ENCODE measurements at regions not wholly inside any gene's neighbourhood (a gene's known extent, or its start where the extent isn't known, plus 50 kb on each side); places are given as distances from the start of the nearest gene placed in this dataset.

- TF ChIP-seq CTCF (IDR thresholded peaks at IDR 0.05; ENCODE audit: insufficient read depth, low read length) (no peak), POLR2AphosphoS5 (IDR thresholded peaks at IDR 0.05; ENCODE audit: low read depth) (no peak), REST (IDR thresholded peaks at IDR 0.05; ENCODE audit: insufficient replicate concordance, low read depth) (no peak)
These were observed 155.6 kb upstream of the GOLIM4 start for GRCh38 chr3:168251371-168251770.

Data from HL-60 (cell line).